SH-SY5Y (cell line): ENCODE measurements at regions not wholly inside any gene's neighbourhood (a gene's known extent, or its start where the extent isn't known, plus 50 kb on each side); places are given as distances from the start of the nearest gene placed in this dataset.

ENCODE experiments used
- GATA2 ChIP-seq: IDR thresholded peaks from 2 replicates; pipeline ENCODE4 v1.6.1; 2011; ENCODE audit warnings: mild to moderate bottlenecking, low read depth, low read length
- GATA3 ChIP-seq: IDR thresholded peaks from 2 replicates; pipeline ENCODE4 v1.6.1; 2011; ENCODE audit warnings: low read depth, mild to moderate bottlenecking, low read length, moderate library complexity

DNA sequence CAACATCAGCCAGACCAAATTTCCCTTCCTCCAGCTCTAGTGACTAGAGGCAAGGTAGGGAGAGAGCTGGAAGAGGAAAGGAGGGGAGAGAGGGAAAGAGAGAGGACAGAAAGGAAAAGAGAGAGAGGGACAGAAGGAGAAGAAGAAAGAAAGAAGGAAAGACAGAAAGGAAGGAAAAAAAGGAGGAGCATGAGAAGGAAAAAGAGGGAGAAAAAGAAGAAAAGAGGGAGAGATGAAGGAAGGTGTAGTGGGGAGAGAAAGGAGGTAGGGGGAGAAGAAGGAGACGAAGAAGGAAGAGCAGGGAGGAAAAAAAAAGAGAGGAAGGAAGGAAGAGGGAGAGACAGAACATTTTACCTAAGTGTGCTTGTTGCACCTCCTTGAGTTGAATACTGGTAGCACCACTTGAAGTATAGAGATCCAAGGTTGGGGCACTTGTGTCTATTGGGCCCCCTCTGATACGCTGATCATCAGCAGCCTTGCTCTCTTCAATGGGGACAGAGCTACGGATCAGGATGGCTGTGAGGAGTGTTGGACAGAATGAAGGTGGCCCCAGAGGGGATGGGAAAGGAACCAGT, 232.5 kb downstream of the SUDS3 start:
- TF ChIP-seq GATA2 (no peak), GATA3 (no peak)

GRCh38 chr12:118611295-118611694, 234.9 kb downstream of the SUDS3 start:
- TF ChIP-seq GATA2 (no peak), GATA3 (no peak)

DNA sequence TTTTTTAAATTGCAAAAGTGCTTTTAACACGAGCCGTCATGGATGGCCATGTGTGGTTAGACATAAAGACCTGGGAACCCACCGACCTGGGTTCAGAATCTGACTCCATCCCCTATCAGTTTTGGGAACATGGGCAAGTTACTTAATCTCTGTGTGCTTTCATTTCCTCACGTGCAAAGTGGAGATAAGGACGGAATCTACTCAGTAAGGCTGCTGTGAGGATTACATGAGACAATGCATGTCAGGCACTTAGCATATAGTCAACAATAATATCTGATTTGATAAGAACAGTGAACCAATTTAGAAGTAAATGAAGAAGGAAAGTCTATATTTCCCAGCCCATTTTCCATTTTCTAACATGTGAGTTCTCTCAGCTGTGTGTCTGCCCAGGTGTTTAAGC, 235.4 kb downstream of the SUDS3 start:
- no peak for TF ChIP-seq GATA2
- TF ChIP-seq GATA3: no peak

DNA sequence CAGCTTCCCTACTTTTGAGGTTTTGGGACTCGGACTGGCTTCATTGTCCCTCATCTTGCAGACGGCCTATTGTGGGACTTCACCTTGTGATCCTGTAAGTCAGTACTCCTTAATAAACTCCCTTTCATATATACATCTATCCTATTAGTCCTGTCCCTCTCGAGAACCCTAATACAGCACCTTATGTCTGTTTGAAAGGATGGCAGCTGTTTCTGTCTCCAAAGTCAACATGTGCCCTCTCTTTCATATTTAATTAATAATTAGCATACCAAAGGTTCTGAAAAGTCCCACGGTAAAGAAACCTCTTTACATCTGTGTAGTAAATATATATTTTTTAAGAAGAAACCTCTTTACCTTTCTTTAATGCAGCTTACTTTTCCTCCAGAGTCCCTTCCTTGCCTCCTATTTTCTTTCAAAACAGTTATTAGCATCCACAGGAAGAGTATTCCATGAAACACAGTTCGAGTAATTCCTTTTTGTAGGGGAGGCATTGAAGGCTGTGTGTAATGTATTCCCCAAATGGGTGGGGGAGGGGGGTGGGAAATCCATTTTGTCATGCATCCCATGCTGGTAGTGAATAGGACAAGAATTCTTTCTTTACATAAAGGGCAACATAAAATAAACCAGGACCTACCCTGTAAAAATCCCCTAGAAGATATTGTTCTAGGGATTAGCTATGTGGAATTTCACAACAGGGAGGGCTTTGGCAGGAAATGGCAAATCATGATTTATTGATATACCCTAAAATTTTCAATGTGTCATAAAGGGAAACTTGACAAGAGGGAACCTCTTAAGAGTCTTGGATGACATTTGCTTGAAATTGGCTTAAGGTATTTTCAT, 241.5 kb downstream of the SUDS3 start:
- TF ChIP-seq GATA3: no peak
- no peak for TF ChIP-seq GATA2

DNA sequence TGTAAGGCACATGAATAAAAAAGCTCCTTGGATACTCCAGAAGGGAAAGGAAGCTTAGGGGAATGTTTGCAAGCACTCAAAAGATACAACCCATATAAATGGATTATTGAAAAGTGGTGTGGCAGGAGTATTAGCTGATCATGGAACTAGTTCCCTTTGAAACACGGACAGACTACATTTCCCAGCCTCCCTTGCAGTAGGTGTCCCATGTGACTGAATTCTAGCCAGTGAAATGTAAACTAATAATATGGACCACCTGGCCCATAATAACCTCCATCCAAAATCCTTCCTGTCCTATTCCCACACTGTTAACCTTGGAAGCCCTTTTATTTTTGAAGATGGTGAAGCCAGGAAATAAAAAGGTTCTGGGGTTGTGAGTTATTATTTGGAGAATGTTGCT, 242.3 kb downstream of the SUDS3 start:
- TF ChIP-seq GATA2 (no peak), GATA3 (no peak)

DNA sequence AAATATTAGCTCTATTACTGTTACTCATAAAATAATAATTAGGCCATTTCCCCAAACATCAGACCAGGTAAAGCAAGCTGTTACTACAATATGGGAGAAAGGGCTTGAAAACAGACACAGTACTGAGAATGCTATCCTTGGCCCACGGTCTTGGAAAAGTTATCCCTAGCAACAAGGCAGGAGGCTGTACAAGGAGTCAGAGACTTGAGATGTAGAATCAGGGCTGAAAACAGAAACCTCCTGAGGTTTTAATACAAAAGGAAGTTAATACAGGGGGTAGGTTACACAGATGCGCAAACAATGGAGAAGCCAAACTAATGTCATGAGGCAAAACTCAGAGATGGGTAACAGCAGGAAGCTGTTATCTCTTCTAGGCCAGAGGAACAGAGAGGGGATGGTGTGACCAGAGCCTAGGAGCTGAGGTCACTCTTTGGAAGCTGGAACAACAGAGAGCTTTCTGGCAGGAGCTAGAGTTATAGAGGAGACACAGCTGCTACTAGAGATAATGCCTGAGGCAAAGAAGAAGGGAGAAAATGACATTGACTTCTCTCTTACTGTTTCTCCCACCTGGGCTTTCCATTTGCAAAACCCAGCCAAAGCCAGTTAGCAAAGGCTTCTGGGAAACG, 248.8 kb downstream of the SUDS3 start:
- TF ChIP-seq GATA3 (no peak), GATA2 (no peak)

DNA sequence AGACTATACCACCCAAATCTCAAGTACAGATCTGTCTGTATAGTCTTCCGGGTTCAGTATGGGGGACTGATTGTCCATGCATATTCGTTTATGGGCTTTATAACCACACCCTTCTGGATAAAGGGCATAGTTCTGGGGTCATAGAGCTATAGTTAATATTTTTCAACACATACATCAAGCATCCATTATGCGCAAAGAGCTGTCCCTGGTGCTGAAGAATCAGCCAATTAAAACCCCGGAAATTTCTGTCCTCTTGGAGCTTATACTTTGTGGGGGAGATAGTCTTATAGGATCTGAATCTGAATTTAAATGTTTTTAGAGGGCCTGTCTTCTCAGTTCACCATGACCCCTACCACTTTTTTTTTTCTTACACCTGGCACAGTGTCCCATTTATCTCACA, 256.7 kb downstream of the SUDS3 start:
- TF ChIP-seq GATA3 (no peak), GATA2 (no peak)

GRCh38 chr12:118635276-118635675, 258.9 kb downstream of the SUDS3 start:
- TF ChIP-seq GATA3 (no peak), GATA2 (no peak)

DNA sequence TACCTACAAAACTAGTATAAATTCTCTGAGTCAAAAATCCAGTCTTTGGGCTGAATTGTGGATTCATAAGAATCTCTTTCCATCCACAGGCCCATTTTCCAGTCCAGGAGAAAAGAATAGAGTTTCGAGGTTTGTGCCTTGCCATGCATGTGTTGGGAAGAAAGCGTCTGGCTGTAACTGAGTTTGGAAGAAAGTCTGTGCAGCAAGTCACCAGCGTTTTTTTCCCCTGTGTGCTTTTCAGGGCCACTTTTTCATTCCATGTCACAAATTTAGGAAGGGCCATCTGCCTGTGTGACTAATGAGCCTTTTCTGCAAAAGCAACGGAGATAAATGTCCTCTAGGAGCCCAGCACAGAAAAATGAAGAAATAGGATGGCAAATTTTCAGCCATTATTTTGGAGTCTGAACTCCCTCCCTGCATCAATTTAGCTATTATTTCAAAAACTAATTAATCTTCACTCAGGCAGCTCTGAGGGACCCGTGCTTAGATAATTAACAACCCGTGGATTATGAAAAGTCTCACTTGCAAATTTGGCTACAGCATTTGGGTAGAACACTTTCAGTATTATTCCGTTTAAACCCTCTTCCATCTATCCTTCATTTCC, 261.5 kb downstream of the SUDS3 start:
- no peak for TF ChIP-seq GATA2
- no peak for TF ChIP-seq GATA3

- no peak for TF ChIP-seq GATA2
- TF ChIP-seq GATA3: no peak
These were observed 264.9 kb downstream of the SUDS3 start for GRCh38 chr12:118641249-118641648.

- TF ChIP-seq GATA2 (no peak), GATA3 (no peak)
These were observed 268.9 kb downstream of the SUDS3 start for GRCh38 chr12:118645219-118645618.

DNA sequence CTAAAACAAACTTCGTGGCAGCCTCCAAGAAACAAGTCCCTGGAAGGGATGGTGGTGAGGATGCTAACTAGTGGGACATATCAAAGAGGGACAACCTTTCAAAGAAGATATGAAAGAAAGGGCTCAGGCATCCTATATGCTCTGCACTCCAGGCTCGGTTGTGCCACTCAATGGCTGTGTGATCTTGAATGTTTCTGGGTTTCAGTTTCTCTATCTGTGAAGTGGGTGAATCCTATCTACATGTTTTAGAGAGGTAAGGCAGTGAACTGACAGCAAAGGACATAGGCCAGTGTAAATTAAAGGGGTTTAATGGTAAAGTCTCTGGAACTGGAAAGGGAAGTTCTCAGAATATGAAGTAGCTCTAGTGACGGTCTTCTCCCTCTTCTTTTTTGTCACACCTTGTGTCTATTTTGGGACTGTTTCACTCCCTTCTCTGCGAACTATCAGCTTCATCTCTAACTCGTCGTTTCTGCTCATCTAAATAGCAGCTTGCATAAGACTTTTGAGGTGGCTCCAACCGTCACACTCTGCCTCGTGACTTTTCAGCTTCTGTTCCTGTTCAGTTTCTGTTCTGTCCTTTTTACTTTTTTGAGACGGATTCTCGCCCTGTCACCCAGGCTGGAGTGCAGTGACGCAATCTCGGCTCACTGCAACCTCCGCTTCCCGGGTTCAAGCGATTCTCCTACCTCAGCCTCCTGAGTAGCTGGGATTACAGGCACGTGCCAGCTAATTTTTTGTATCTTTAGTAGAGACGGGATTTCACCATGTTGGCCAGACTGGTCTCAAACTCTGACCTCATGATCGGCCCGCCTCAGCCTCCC, 273.6 kb downstream of the SUDS3 start:
- TF ChIP-seq GATA2 (no peak), GATA3 (no peak)

GRCh38 chr12:118650586-118650960, 274.2 kb downstream of the SUDS3 start:
- TF ChIP-seq GATA2 (no peak), GATA3 (no peak)

- TF ChIP-seq GATA2 (no peak), GATA3 (no peak)
These were observed 275.1 kb downstream of the SUDS3 start for GRCh38 chr12:118651487-118651886.

DNA sequence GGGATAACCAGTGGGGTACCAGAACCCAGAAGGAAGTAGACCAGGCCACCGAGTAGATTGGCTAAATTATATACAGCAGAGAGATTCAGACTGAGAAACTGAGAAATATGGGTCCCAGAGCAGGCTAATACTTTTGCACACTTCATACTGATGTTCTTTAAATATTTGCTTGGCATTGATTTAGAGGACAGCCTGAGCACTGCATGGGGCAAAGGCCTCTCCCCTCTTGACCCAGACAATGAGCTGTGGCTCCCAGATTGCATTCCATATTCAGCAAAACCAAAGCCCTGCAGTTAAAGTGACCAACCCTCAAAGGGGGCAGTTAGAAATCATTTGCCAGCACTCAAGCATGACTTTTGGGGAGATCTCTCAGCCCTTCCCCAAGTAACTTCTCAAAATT, 279.2 kb downstream of the SUDS3 start:
- TF ChIP-seq GATA3: no peak
